Right lobe of liver (tissue), 6 donors: ENCODE measurements at regions not wholly inside any gene's neighbourhood (a gene's known extent, or its start where the extent isn't known, plus 50 kb on each side); places are given as distances from the start of the nearest gene placed in this dataset.

Experiments used
- ATAC-seq, 4 donors: fragments of 200-7000 bp; cut with Tn5 transposase; one replicate each; pipeline ENCODE4 v1.9.1; 2020; ENCODE audit warnings: mild to moderate bottlenecking in 4 of 4, moderate library complexity in 4 of 4
- DNase-seq, 3 donors: peaks; one replicate each; pipeline ENCODE4 v3.0.0-alpha.2; 2020
- H3K27ac ChIP-seq, 3 donors: fragments of 200-600 bp; one replicate each; pipeline ENCODE4 v1.8.0; 2022
- H3K27me3 ChIP-seq, 2 donors: fragments of 200-600 bp; one replicate each; pipeline ENCODE4 v1.8.0; 2022
- H3K36me3 ChIP-seq, 4 donors: fragments of 200-600 bp; sonication (generic) in 1 of 4; one replicate each; pipeline versions ENCODE4 v1.5.1 to v1.8.0; 2017 to 2022; ENCODE audit warnings: control low read depth in 1 of 4
- H3K4me1 ChIP-seq, 4 donors: fragments of 200-600 bp; sonication (generic) in 1 of 4; one replicate each; pipeline versions ENCODE4 v1.5.1 to v1.8.0; 2017 to 2022; ENCODE audit warnings: control low read depth in 1 of 4
- H3K4me3 ChIP-seq, 3 donors: fragments of 200-600 bp; one replicate each; pipeline ENCODE4 v1.8.0; 2022
- H3K9me3 ChIP-seq, 4 donors: fragments of 200-600 bp; sonication (generic) in 1 of 4; one replicate each; pipeline versions ENCODE4 v1.5.1 to v1.8.0; 2017 to 2022; ENCODE audit warnings: control low read depth in 1 of 4
- CTCF ChIP-seq, 4 donors: fragments of 200-600 bp in 3 of 4; fragments of 450-650 bp in 1 of 4; IDR thresholded peaks; one replicate each; pipeline versions ENCODE4 v1.5.1 to v1.8.0; 2016 to 2022; ENCODE audit warnings: antibody characterized with exemption in 4 of 4, mild to moderate bottlenecking in 2 of 4
- POLR2A ChIP-seq: fragments of 450-650 bp; IDR thresholded peaks from one replicate; pipeline ENCODE4 v1.6.1; 2017; ENCODE audit warnings: antibody characterized with exemption, mild to moderate bottlenecking
- WGBS: methylation state at CpG from one replicate; pipeline ENCODE4 v1.1.6; 2018; ENCODE audit warnings: low coverage, low lambda C conversion rate; ENCODE audit not compliant: insufficient coverage; ENCODE audit errors: missing lambda C conversion rate; 5-methylcytosine and 5-hydroxymethylcytosine counted together
- intact Hi-C, 2 donors: fragments of 100-400 bp; cut with DNase I; formaldehyde crosslinking; loops; one replicate each; pipeline versions ENCODE4 v1.11.2 to v1.14.1; 2022
- donor health status: DM: no; HTN: yes; CAD: no.
- donor health status: DM: no; HTN: no; CAD: no.
- donor health status: DM: no; HTN: no; CAD: no.
- donor health status: DM: no; HTN: yes; CAD: no.
- donor health status: DM: no; HTN: yes; CAD: no.

- no peaks in the 10 kb centered on the region for H3K9me3 ChIP-seq
- intact Hi-C loops, result no loop called here
- H3K4me3 ChIP-seq, result no peak overlapping the region
- no peaks in the 10 kb centered on the region for H3K4me1 ChIP-seq
- no peaks in the 10 kb centered on the region for H3K36me3 ChIP-seq
- H3K27ac ChIP-seq, result no peak overlapping the region
- no peaks in the 10 kb centered on the region for H3K27me3 ChIP-seq
- ATAC-seq (no peak), DNase-seq (no peak)
- no peak for TF ChIP-seq CTCF (IDR thresholded peaks at IDR 0.05)
- no peak for TF ChIP-seq POLR2A
These were observed 206.3 kb upstream of the SAMSN1 start for GRCh38 chr21:14752345-14752909.

DNA sequence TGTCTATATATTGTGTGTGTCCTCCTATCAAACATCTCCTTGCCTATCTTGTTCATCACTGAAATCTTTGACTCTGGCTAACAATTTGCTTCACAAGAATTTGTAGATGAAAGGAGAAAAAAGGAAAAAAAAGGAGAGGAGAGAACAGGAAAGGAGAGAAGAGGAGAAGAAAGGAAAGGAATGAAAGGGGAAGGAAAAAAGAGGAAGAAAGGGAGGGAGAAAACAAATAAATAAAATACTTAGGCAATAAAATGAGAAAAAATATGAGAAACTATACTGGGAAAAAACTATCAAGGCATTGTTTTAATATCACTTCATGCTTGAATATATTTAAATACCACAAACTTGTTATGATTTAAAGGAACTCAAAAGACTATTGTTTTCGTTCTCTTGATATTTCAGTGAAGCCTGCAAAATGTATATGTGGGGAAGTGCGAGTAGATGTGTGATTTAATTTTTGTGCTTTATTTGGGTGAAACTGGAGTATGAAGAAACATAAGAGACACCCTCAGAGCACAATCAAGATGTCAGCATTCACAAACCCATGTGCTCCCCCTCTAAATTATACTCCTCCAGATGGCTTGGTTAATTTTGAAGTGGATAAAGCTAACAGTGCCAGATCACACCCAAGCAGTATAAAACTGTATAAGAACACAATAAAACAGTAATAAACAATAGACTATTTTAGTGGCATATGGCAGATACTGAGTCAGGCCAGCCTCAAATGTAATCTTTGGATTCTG lies 205.7 kb upstream of the SAMSN1 start:
- intact Hi-C loops, result no loop called here
- no peaks in the 10 kb centered on the region for H3K4me1 ChIP-seq
- ATAC-seq, result no peak
- H3K27ac ChIP-seq, result no peak overlapping the region
- TF ChIP-seq CTCF (IDR thresholded peaks at IDR 0.05) (no peak), POLR2A (no peak)
- DNase-seq, result no peak
- no peak overlapping the region for H3K4me3 ChIP-seq
- WGBS, result 61% methylated on average over 2 of the region's 2 CpGs
- no peaks in the 10 kb centered on the region for H3K27me3 ChIP-seq
- H3K9me3 ChIP-seq, result no peaks in the 10 kb centered on the region
- H3K36me3 ChIP-seq, result no peaks in the 10 kb centered on the region

DNA sequence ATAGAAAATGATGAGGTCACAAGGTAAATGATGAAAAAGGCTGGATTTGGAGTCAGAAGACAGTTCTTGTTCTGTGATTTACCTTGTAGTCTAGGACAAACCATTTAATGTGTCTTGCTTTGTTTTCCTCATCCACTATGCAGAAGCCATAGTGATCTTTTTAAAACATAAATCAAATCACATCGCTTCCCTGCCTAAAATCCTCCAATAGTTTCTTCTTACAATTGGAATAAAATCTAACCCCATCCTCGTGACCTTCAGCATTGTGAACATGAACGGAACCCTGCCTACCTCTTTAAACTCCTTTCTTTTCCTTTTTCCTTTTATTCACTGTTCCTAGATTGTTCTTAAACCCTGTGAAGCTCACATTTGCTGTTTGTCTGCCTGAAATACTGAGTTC lies 204.9 kb upstream of the SAMSN1 start:
- Histone ChIP-seq H3K9me3 (no peaks in the 10 kb centered on the region), H3K36me3 (no peaks in the 10 kb centered on the region), H3K27ac (no peak overlapping the region), H3K4me1 (no peaks in the 10 kb centered on the region), H3K4me3 (no peak overlapping the region), H3K27me3 (no peaks in the 10 kb centered on the region)
- WGBS, result 76% methylated on average over 3 of the region's 3 CpGs
- TF ChIP-seq POLR2A (no peak), CTCF (IDR thresholded peaks at IDR 0.05) (no peak)
- intact Hi-C loops, result no loop called here
- DNase-seq, result no peak
- no peak for ATAC-seq

DNA sequence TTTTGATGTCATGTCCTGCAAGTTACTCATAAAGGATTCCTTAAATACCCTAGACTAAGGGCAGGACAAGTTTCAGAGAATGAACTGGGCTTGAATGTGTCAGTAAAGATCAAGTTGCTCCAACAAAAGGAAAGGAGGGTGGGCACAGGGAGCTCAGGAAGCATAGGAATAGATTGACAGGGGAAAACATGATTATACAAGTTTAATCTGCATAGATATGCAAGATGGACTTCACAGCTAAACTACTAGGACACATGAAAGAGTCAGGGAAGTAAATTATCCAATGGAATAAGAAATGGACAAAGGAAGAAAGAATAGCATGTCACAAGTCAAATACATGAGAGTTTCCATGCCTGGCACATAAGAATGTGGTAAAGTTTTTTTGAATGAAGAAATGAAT lies 203.9 kb upstream of the SAMSN1 start:
- DNase-seq, result no peak
- no peak for ATAC-seq
- H3K27me3 ChIP-seq, result no peaks in the 10 kb centered on the region
- H3K27ac ChIP-seq, result no peak overlapping the region
- no peaks in the 10 kb centered on the region for H3K4me1 ChIP-seq
- no peaks in the 10 kb centered on the region for H3K9me3 ChIP-seq
- no peak overlapping the region for H3K4me3 ChIP-seq
- intact Hi-C loops, result no loop called here
- TF ChIP-seq CTCF (IDR thresholded peaks at IDR 0.05), result no peak
- TF ChIP-seq POLR2A, result no peak
- H3K36me3 ChIP-seq, result no peaks in the 10 kb centered on the region

- Histone ChIP-seq H3K9me3 (no peaks in the 10 kb centered on the region), H3K4me1 (no peaks in the 10 kb centered on the region), H3K4me3 (no peak overlapping the region), H3K27me3 (no peaks in the 10 kb centered on the region), H3K27ac (no peak overlapping the region), H3K36me3 (no peaks in the 10 kb centered on the region)
- TF ChIP-seq POLR2A (no peak), CTCF (IDR thresholded peaks at IDR 0.05) (no peak)
- intact Hi-C loops, result no loop called here
- WGBS, result 66% methylated on average over 2 of the region's 2 CpGs
- DNase-seq (no peak), ATAC-seq (no peak)
These were observed 202.5 kb upstream of the SAMSN1 start for GRCh38 chr21:14748662-14749061.
